ENCODE measurements at regions not wholly inside any gene's neighbourhood (a gene's known extent, or its start where the extent isn't known, plus 50 kb on each side); places are given as distances from the start of the nearest gene placed in this dataset.

- no peak overlapping the region for H2AK9ac ChIP-seq (replicated peaks; ENCODE audit: low read depth, low read length, poor library complexity)
- H3K18ac ChIP-seq (ENCODE audit: low read depth, low read length): no peak overlapping the region
- no peak overlapping the region for H3K23ac ChIP-seq (ENCODE audit: low read depth, low read length)
- H3K4me1 ChIP-seq (ENCODE audit: control insufficient read depth, insufficient read depth, low read length): no peaks in the 10 kb centered on the region
- H3K36me3 ChIP-seq (ENCODE audit: control insufficient read depth, insufficient read depth, low read length): no peaks in the 10 kb centered on the region
- H3K14ac ChIP-seq (replicated peaks; ENCODE audit: low read depth, low read length): no peak overlapping the region
- dilution Hi-C loops (cut with HindIII; ENCODE audit: low sequenced_read_pairs, unreplicated experiment) (no loop called here), in situ Hi-C loops (cut with MboI; ENCODE audit: low sequenced_read_pairs) (no loop called here), intact Hi-C loops (cut with micrococcal nuclease) (no loop called here)
- no peak overlapping the region for H2BK15ac ChIP-seq (ENCODE audit: low read depth, low read length)
- no peak overlapping the region for H2BK20ac ChIP-seq (ENCODE audit: low read depth, low read length)
- no peak overlapping the region for H3K4me3 ChIP-seq (ENCODE audit: insufficient read depth, low read depth, low read length)
- no peak overlapping the region for H2BK120ac ChIP-seq (ENCODE audit: low read depth, low read length)
- ChIA-PET POLR2A (ENCODE audit: unreplicated experiment) (no interaction called here), CTCF (no interaction called here)
- WGBS, 2 experiments (ENCODE audit: extremely low coverage in 2 of 2, insufficient read length in 1 of 2): 100% methylated on average over 1 of the region's 6 CpGs; no CpG with 5 or more reads in 1 of the 2 experiments
- no peak overlapping the region for H4K5ac ChIP-seq (ENCODE audit: low read depth, low read length)
- H3K9ac ChIP-seq (ENCODE audit: low read depth, low read length): no peak overlapping the region
- H3K9me3 ChIP-seq (ENCODE audit: control insufficient read depth, insufficient read depth, low read length): no peaks in the 10 kb centered on the region
- no peaks in the 10 kb centered on the region for H3K9me1 ChIP-seq (ENCODE audit: insufficient read depth, low read length)
- ATAC-seq (ENCODE audit: low read depth) (peak; percentile 42), DNase-seq (peak; percentile 59)
- no TSS peak for BruUV-seq (replicated peaks)
- TF ChIP-seq CHD1 (IDR thresholded peaks at IDR 0.05; ENCODE audit: low read depth, low read length) (no peak), CEBPB (IDR thresholded peaks at IDR 0.05; ENCODE audit: low read depth, low read length) (no peak), BHLHE40 (IDR thresholded peaks at IDR 0.05; ENCODE audit: low read depth, low read length) (no peak)
- no peaks in the 10 kb centered on the region for H4K20me1 ChIP-seq (ENCODE audit: insufficient read depth, low read length)
- H3K56ac ChIP-seq (ENCODE audit: extremely low read depth, insufficient read depth, low read length): no peak overlapping the region
- no peak overlapping the region for H4K8ac ChIP-seq (ENCODE audit: low read depth in 2 of 2, low read length in 2 of 2)
- H3K79me1 ChIP-seq (ENCODE audit: low read depth in 1 of 2, low read length in 2 of 2): no peaks in the 10 kb centered on the region
- no peak overlapping the region for H2BK5ac ChIP-seq (ENCODE audit: low read depth, low read length, poor library complexity, severe bottlenecking)
- H2AFZ ChIP-seq (replicated peaks; ENCODE audit: low read length, poor library complexity): no peak overlapping the region
- no peak overlapping the region for H2AK5ac ChIP-seq (ENCODE audit: low read depth, low read length)
- H3K4ac ChIP-seq (ENCODE audit: low read depth, low read length): no peak overlapping the region
- no peak overlapping the region for H4K91ac ChIP-seq (ENCODE audit: insufficient read depth, low read depth, low read length)
- no peak overlapping the region for H3K27ac ChIP-seq (ENCODE audit: insufficient read depth, low read length)
- H3K27me3 ChIP-seq (ENCODE audit: control insufficient read depth, insufficient read depth, low read length): no peaks in the 10 kb centered on the region
- H3K4me2 ChIP-seq (ENCODE audit: low read depth, low read length): no peak overlapping the region
Observed at GRCh38 chr17:70820276-70820675, 650.9 kb downstream of the KCNJ2 start.

Measured in IMR-90 (cell line).